Tibial nerve (tissue), 3 donors: ENCODE measurements at regions not wholly inside any gene's neighbourhood (a gene's known extent, or its start where the extent isn't known, plus 50 kb on each side); places are given as distances from the start of the nearest gene placed in this dataset.

ENCODE experiments used
- CTCF ChIP-seq, 5 experiments: fragments of 200-600 bp in 3 of 5; fragments of 450-650 bp in 2 of 5; sonication (generic) in 3 of 5; IDR thresholded peaks; one replicate each; pipeline ENCODE4 v1.5.1; 2016 to 2019; ENCODE audit warnings: antibody characterized with exemption in 5 of 5, mild to moderate bottlenecking in 3 of 5, moderate library complexity in 2 of 5
- POLR2A ChIP-seq, 2 donors: fragments of 450-650 bp; IDR thresholded peaks; one replicate each; pipeline ENCODE4 v1.6.1; 2017; ENCODE audit warnings: antibody characterized with exemption in 2 of 2, mild to moderate bottlenecking in 2 of 2, moderate library complexity in 2 of 2

DNA sequence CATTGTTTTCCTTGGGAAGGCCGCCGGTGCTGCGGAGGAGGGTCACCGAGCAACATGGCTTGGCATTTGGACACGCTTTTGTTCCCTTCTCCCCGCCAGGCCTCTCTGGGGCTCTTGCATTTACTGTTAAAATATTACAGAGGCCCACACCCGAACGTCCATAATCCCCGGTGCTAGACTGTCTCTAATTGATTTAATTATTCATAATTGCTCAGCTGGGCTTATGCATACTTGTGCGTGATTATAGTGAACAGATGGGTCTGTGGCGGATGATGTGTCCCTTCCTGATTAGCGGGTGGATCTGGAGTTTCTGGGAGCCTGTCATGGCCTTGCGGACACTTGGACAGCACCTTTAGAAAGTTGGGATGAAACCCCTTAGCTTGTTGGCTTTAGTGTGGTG is 100.2 kb upstream of the MSX1 start:
- TF ChIP-seq POLR2A (IDR thresholded peaks at IDR 0.05) = no peak
- TF ChIP-seq CTCF (IDR thresholded peaks at IDR 0.05) = no peak
